A673 (cell line): ENCODE measurements at regions not wholly inside any gene's neighbourhood (a gene's known extent, or its start where the extent isn't known, plus 50 kb on each side); places are given as distances from the start of the nearest gene placed in this dataset.

Experiments used
- CTCF ChIP-seq: fragments of 300-800, 200-600 bp; sonication (generic); conservative IDR thresholded peaks from 2 replicates; pipeline ENCODE4 v1.5.1; 2017; ENCODE audit warnings: low read depth, mild to moderate bottlenecking, antibody characterized with exemption, low read length, moderate library complexity, mixed read lengths
- EZH2 ChIP-seq: fragments of 200-600 bp; sonication (generic); IDR thresholded peaks from 2 replicates; pipeline ENCODE4 v1.6.1; 2017; ENCODE audit warnings: borderline replicate concordance, low read depth, mild to moderate bottlenecking, mixed read lengths, antibody characterized with exemption, low read length; ENCODE audit not compliant: poor library complexity, severe bottlenecking

- TF ChIP-seq CTCF (no peak), EZH2 (no peak)
These were observed 328.4 kb upstream of the RBFOX1 start for GRCh38 chr16:7004266-7004665.
